T-helper 1 cell treated with Interleukin-12 subunit alpha and Interleukin-12 subunit beta and Interleukin-4 antibody, amounts not matched to agents 30 μg/mL and 1 μg/mL, for 36 hours (primary cell): ENCODE measurements at regions not wholly inside any gene's neighbourhood (a gene's known extent, or its start where the extent isn't known, plus 50 kb on each side); places are given as distances from the start of the nearest gene placed in this dataset.

ENCODE experiments used
- H3K27ac Mint-ChIP-seq: one replicate; pipeline ENCODE4 v1.8.0; 2021; ENCODE audit warnings: mild to moderate bottlenecking, mixed read lengths
- H3K27me3 Mint-ChIP-seq: one replicate; pipeline ENCODE4 v1.8.0; 2021; ENCODE audit warnings: low read depth, mixed read lengths
- H3K36me3 Mint-ChIP-seq: one replicate; pipeline ENCODE4 v1.8.0; 2021; ENCODE audit warnings: low read depth, mixed read lengths
- H3K4me1 Mint-ChIP-seq: one replicate; pipeline ENCODE4 v1.8.0; 2021; ENCODE audit warnings: low read depth, mixed read lengths
- H3K4me3 Mint-ChIP-seq: one replicate; pipeline ENCODE4 v1.8.0; 2021; ENCODE audit warnings: mild to moderate bottlenecking, moderate library complexity, mixed read lengths
- H3K9me3 Mint-ChIP-seq: one replicate; pipeline ENCODE4 v1.8.0; 2021; ENCODE audit warnings: mixed read lengths

GRCh38 chr3:66582721-66583423 is 82.0 kb upstream of the LRIG1 start:
- no peak overlapping the region for H3K4me3 Mint-ChIP-seq
- H3K4me1 Mint-ChIP-seq: no peaks in the 10 kb centered on the region
- H3K27ac Mint-ChIP-seq: no peak overlapping the region
- H3K9me3 Mint-ChIP-seq: peaks cover 12% of the 10 kb centered on the region
- H3K27me3 Mint-ChIP-seq: peaks cover 32% of the 10 kb centered on the region
- peaks cover 1% of the 10 kb centered on the region for H3K36me3 Mint-ChIP-seq

- Mint-ChIP-seq H3K9me3 (peaks cover 9% of the 10 kb centered on the region), H3K27me3 (peaks cover 29% of the 10 kb centered on the region), H3K4me3 (no peak overlapping the region), H3K27ac (no peak overlapping the region), H3K36me3 (peaks cover 1% of the 10 kb centered on the region), H3K4me1 (no peaks in the 10 kb centered on the region)
Measured at GRCh38 chr3:66583424-66584040, 82.7 kb upstream of the LRIG1 start.

GRCh38 chr3:66585520-66586095 is 84.8 kb upstream of the LRIG1 start:
- no peak overlapping the region for H3K27ac Mint-ChIP-seq

DNA sequence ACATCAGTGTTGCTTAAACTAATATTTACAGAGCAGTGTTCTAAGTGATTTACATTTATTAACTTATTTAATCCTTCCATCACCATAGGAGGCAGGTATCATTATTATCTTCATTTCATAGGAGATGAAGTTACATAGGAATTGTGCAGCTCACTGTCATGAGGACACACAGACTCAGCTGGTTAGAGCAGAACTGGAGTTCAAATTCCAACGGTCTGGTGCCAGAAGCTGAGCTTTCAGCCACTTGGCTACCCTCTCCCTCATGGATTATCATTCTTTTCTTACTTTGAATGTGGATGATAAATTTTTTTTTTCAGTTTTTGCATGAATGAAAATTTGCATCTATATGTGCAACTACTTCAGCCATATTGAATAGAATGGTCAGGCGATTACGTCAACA is 86.0 kb upstream of the LRIG1 start:
- Mint-ChIP-seq H3K27ac (no peak overlapping the region), H3K27me3 (peaks cover 29% of the 10 kb centered on the region), H3K4me3 (no peak overlapping the region)

More at GRCh38 chr3:66585520-66586095, 84.8 kb upstream of the LRIG1 start:
- no peaks in the 10 kb centered on the region for H3K9me3 Mint-ChIP-seq
- no peaks in the 10 kb centered on the region for H3K4me1 Mint-ChIP-seq
- H3K4me3 Mint-ChIP-seq: no peak overlapping the region
- peaks cover 33% of the 10 kb centered on the region for H3K27me3 Mint-ChIP-seq
- H3K36me3 Mint-ChIP-seq: no peaks in the 10 kb centered on the region

GRCh38 chr3:66588340-66588847 is 87.6 kb upstream of the LRIG1 start:
- Mint-ChIP-seq H3K4me3 (no peak overlapping the region), H3K9me3 (no peaks in the 10 kb centered on the region), H3K4me1 (no peaks in the 10 kb centered on the region), H3K27me3 (peaks cover 27% of the 10 kb centered on the region), H3K27ac (no peak overlapping the region), H3K36me3 (no peaks in the 10 kb centered on the region)

More for the DNA sequence above, 86.0 kb upstream of the LRIG1 start:
- Mint-ChIP-seq H3K36me3 (no peaks in the 10 kb centered on the region), H3K9me3 (no peaks in the 10 kb centered on the region), H3K4me1 (no peaks in the 10 kb centered on the region)

- H3K27ac Mint-ChIP-seq: no peak overlapping the region
- H3K36me3 Mint-ChIP-seq: no peaks in the 10 kb centered on the region
- H3K4me3 Mint-ChIP-seq: no peak overlapping the region
- peaks cover 15% of the 10 kb centered on the region for H3K27me3 Mint-ChIP-seq
- no peaks in the 10 kb centered on the region for H3K4me1 Mint-ChIP-seq
- H3K9me3 Mint-ChIP-seq: no peaks in the 10 kb centered on the region
Measured at GRCh38 chr3:66592016-66592761, 91.4 kb upstream of the LRIG1 start.

GRCh38 chr3:66592927-66593625 is 92.3 kb upstream of the LRIG1 start:
- Mint-ChIP-seq H3K9me3 (no peaks in the 10 kb centered on the region), H3K36me3 (no peaks in the 10 kb centered on the region), H3K4me3 (no peak overlapping the region), H3K27me3 (peaks cover 15% of the 10 kb centered on the region), H3K27ac (no peak overlapping the region), H3K4me1 (no peaks in the 10 kb centered on the region)

- H3K27me3 Mint-ChIP-seq: peaks cover 15% of the 10 kb centered on the region
- H3K27ac Mint-ChIP-seq: no peak overlapping the region
Measured at GRCh38 chr3:66593978-66594377, 93.2 kb upstream of the LRIG1 start.

GRCh38 chr3:66597308-66597863 is 96.6 kb upstream of the LRIG1 start:
- H3K36me3 Mint-ChIP-seq: no peaks in the 10 kb centered on the region
- peaks cover 3% of the 10 kb centered on the region for H3K27me3 Mint-ChIP-seq
- no peaks in the 10 kb centered on the region for H3K9me3 Mint-ChIP-seq
- no peaks in the 10 kb centered on the region for H3K4me1 Mint-ChIP-seq
- no peak overlapping the region for H3K4me3 Mint-ChIP-seq
- no peak overlapping the region for H3K27ac Mint-ChIP-seq

More at GRCh38 chr3:66593978-66594377, 93.2 kb upstream of the LRIG1 start:
- Mint-ChIP-seq H3K4me1 (no peaks in the 10 kb centered on the region), H3K9me3 (no peaks in the 10 kb centered on the region), H3K4me3 (no peak overlapping the region), H3K36me3 (no peaks in the 10 kb centered on the region)

DNA sequence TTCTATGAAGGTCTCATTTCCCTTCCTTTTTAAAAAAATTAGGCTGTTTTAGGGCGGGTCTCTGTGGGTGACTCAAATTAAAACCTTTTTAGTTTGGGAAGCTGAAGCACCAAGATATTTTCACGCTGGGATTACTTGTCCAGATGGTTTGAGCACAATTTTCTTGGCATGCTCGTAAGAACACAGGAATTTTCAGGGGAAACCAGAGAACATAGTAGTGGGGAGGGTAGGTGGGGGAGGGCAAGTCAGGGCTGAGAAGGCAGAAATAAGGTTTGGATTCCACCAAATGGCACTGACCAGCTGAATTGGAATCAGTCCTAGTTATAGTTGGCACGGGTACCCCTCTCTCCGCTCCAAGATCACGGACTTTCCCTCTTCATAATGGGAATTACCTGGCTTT is 97.3 kb upstream of the LRIG1 start:
- Mint-ChIP-seq H3K36me3 (no peaks in the 10 kb centered on the region), H3K4me3 (no peak overlapping the region), H3K27ac (no peak overlapping the region), H3K4me1 (peaks cover 2% of the 10 kb centered on the region), H3K9me3 (no peaks in the 10 kb centered on the region), H3K27me3 (peaks cover 3% of the 10 kb centered on the region)

DNA sequence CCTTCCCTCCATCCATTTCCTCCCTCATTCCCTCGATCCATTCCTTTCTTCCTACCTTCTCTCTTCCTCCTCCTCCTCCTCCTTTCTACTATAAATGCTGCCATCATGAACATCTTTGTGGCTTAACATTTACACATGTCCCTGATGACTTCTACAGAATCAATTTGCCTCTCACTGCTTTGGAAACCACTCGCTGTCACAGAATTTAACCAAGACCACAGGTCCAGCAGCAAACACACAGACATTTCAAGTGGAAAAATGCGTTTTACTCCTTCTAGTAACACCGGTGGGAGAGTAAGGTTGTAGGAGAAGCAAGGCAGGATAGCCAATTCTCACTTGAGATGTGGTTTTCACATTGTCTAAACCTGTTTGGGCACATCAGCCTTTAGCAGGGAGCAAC is 101.4 kb upstream of the LRIG1 start:
- Mint-ChIP-seq H3K36me3 (no peaks in the 10 kb centered on the region), H3K4me3 (no peak overlapping the region), H3K9me3 (no peaks in the 10 kb centered on the region), H3K27me3 (peaks cover 7% of the 10 kb centered on the region), H3K4me1 (peaks cover 3% of the 10 kb centered on the region), H3K27ac (no peak overlapping the region)

DNA sequence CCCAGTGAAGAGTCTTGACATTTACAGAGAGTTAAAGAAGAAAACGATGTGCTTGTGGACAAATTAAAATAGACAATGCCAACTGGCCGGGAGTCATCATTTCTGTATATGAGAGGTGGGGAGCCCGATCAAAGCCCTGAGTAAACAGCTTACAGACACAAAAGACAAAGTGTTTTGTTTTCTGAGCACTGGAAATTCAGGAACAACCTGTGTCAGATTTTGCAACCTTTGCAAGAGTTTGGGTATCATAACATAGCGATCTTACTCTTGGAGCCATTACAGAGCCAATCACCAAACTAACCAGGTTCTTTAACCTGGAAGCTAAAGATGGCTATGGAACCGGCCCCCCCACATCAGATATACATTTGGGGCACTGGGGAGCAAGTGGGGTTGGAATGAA is 101.9 kb upstream of the LRIG1 start:
- no peaks in the 10 kb centered on the region for H3K36me3 Mint-ChIP-seq
- no peak overlapping the region for H3K27ac Mint-ChIP-seq
- H3K4me1 Mint-ChIP-seq: peaks cover 3% of the 10 kb centered on the region
- no peaks in the 10 kb centered on the region for H3K9me3 Mint-ChIP-seq
- H3K4me3 Mint-ChIP-seq: no peak overlapping the region
- peaks cover 7% of the 10 kb centered on the region for H3K27me3 Mint-ChIP-seq

DNA sequence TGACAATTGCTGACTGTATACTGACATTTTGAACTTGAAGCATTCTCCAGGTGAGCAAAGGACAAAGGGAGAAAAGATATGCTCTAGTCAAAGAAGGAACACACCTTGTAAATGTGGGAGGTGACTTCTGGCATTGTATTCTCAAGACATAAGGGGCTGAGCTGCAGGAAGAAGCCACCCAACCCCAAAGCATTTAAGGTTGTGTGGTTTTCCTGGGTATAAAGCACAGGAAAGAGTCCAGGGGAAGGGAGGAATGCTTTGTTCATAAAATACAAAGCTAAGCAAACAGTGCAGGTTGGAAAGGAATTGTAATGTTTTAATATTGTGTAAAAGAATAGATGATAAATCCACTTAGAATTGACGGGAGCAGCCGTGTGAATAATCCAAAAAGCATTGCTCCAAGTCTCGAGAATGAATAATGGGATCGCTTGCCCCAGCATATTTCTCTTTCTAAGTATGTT is 102.4 kb upstream of the LRIG1 start:
- no peaks in the 10 kb centered on the region for H3K9me3 Mint-ChIP-seq
- peaks cover 7% of the 10 kb centered on the region for H3K27me3 Mint-ChIP-seq
- H3K4me3 Mint-ChIP-seq: no peak overlapping the region
- H3K36me3 Mint-ChIP-seq: no peaks in the 10 kb centered on the region
- H3K27ac Mint-ChIP-seq: no peak overlapping the region
- peaks cover 3% of the 10 kb centered on the region for H3K4me1 Mint-ChIP-seq

DNA sequence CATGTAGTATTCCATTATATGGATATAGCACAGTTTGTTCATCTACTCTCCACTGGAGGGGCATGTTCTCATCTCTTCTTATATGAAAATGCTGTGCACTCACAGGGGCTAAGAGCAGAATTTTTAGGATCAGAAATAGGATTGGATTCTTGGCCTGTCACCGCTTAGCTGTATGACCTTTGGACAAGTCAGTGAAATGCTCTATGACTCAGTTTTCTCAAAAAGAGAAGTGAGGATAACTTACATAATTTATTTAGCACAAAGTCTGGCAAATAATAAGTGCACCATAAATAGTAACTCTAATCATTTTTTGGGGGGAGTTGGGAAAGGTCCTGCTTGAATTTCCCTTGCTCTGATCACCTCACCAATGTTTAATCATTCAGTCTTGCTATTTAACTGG is 103.7 kb upstream of the LRIG1 start:
- peaks cover 3% of the 10 kb centered on the region for H3K4me1 Mint-ChIP-seq
- no peaks in the 10 kb centered on the region for H3K36me3 Mint-ChIP-seq
- no peak overlapping the region for H3K27ac Mint-ChIP-seq
- peaks cover 7% of the 10 kb centered on the region for H3K27me3 Mint-ChIP-seq
- no peaks in the 10 kb centered on the region for H3K9me3 Mint-ChIP-seq
- H3K4me3 Mint-ChIP-seq: no peak overlapping the region
